HEK293 (cell line): ENCODE measurements at regions not wholly inside any gene's neighbourhood (a gene's known extent, or its start where the extent isn't known, plus 50 kb on each side); places are given as distances from the start of the nearest gene placed in this dataset.
A peak's percentile ranks its signal among the peaks of the same experiment; 100 is the strongest.

Experiments used
- CTCF ChIA-PET: fragments of 350-600 bp; formaldehyde crosslinking; extraction: SDS; loops from one replicate; lab custom pipeline; 2021; ENCODE audit warnings: antibody characterized with exemption; lab: Yijun Ruan, JAX
- POLR2A ChIA-PET: fragments of 300-600 bp; formaldehyde crosslinking; extraction: SDS; loops from one replicate; lab custom pipeline; 2020; ENCODE audit warnings: antibody characterized with exemption, inconsistent platforms; lab: Yijun Ruan, JAX
- H3K27ac ChIP-seq: fragments of 200-500 bp; sonication (Bioruptor generic); 2 replicates; pipeline ENCODE4 v1.5.1; 2014; ENCODE audit warnings: low read depth, low read length, control low read depth, inconsistent platforms; ENCODE audit errors: extremely low read depth
- H3K36me3 ChIP-seq, 2 experiments: fragments of 200-500 bp in 1 of 2; sonication (Bioruptor generic) in 1 of 2; 1 replicate in 1 of 2; 2 replicates in 1 of 2; pipeline ENCODE4 v1.5.1; 2014 to 2017; ENCODE audit warnings: inconsistent platforms in 2 of 2, low read length in 2 of 2; ENCODE audit not compliant: control insufficient read depth in 2 of 2, insufficient read depth in 1 of 2
- H3K4me1 ChIP-seq: fragments of 200-500 bp; sonication (Bioruptor generic); 2 replicates; pipeline ENCODE4 v1.5.1; 2014; ENCODE audit warnings: mild to moderate bottlenecking, low read length, inconsistent platforms; ENCODE audit not compliant: control insufficient read depth, insufficient read depth
- H3K4me3 ChIP-seq: 2 replicates; pipeline ENCODE4 v1.5.1; 2011; ENCODE audit warnings: low read depth, mild to moderate bottlenecking, control low read depth, low read length, moderate library complexity
- H3K9me3 ChIP-seq: fragments of 200-500 bp; sonication (Bioruptor generic); 2 replicates; pipeline ENCODE4 v1.5.1; 2014; ENCODE audit warnings: low read depth, low read length, inconsistent platforms; ENCODE audit not compliant: control insufficient read depth, insufficient read depth
- EGR2 ChIP-seq: fragments of 450-650 bp; formaldehyde crosslinking; IDR thresholded peaks from 2 replicates; pipeline ENCODE4 v1.5.1; 2016; ENCODE audit warnings: low read depth, missing biosample characterization, missing genetic modification characterization
- KLF17 ChIP-seq: fragments of 450-650 bp; formaldehyde crosslinking; IDR thresholded peaks from 2 replicates; pipeline ENCODE4 v1.5.1; 2016; ENCODE audit warnings: missing biosample characterization, missing genetic modification characterization
- PATZ1 ChIP-seq: fragments of 450-650 bp; formaldehyde crosslinking; IDR thresholded peaks from 2 replicates; pipeline ENCODE4 v1.5.1; 2016; ENCODE audit warnings: missing biosample characterization, missing genetic modification characterization
- RBAK ChIP-seq: fragments of 450-650 bp; formaldehyde crosslinking; IDR thresholded peaks from 2 replicates; pipeline ENCODE4 v1.5.1; 2016; ENCODE audit warnings: missing biosample characterization, missing genetic modification characterization
- ZFHX2 ChIP-seq: fragments of 450-650 bp; formaldehyde crosslinking; conservative IDR thresholded peaks from 2 replicates; pipeline ENCODE4 v1.5.1; 2016; ENCODE audit warnings: missing biosample characterization, missing genetic modification characterization
- ZNF10 ChIP-seq: fragments of 450-650 bp; formaldehyde crosslinking; IDR thresholded peaks from 2 replicates; pipeline ENCODE4 v1.5.1; 2017; ENCODE audit warnings: missing biosample characterization, missing genetic modification characterization
- ZNF18 ChIP-seq: fragments of 450-650 bp; formaldehyde crosslinking; IDR thresholded peaks from 2 replicates; pipeline ENCODE4 v1.5.1; 2016; ENCODE audit warnings: missing biosample characterization, missing genetic modification characterization
- ZNF211 ChIP-seq: fragments of 450-650 bp; formaldehyde crosslinking; IDR thresholded peaks from 2 replicates; pipeline ENCODE4 v1.5.1; 2016; ENCODE audit warnings: low read depth, missing biosample characterization, missing genetic modification characterization
- ZNF274 ChIP-seq, 2 experiments: fragments of 200-500 bp in 1 of 2; fragments of 450-650 bp in 1 of 2; sonication (Bioruptor generic) in 1 of 2; formaldehyde crosslinking in 1 of 2; IDR thresholded peaks; 2 replicates each; pipeline versions ENCODE4 v1.5.1 to v1.6.1; 2014 to 2016; ENCODE audit warnings: borderline replicate concordance in 1 of 2, inconsistent platforms in 1 of 2, low read length in 1 of 2, missing biosample characterization in 1 of 2, missing genetic modification characterization in 1 of 2
- ZNF302 ChIP-seq: fragments of 450-650 bp; formaldehyde crosslinking; IDR thresholded peaks from 2 replicates; pipeline ENCODE4 v1.5.1; 2016; ENCODE audit warnings: missing biosample characterization, missing genetic modification characterization, low read depth
- ZNF366 ChIP-seq: fragments of 450-650 bp; formaldehyde crosslinking; conservative IDR thresholded peaks from 2 replicates; pipeline ENCODE4 v1.5.1; 2016; ENCODE audit warnings: missing biosample characterization, missing genetic modification characterization
- ZNF416 ChIP-seq: fragments of 450-650 bp; formaldehyde crosslinking; IDR thresholded peaks from 2 replicates; pipeline ENCODE4 v1.5.1; 2016; ENCODE audit warnings: missing biosample characterization, missing genetic modification characterization
- ZNF521 ChIP-seq: fragments of 450-650 bp; formaldehyde crosslinking; IDR thresholded peaks from 2 replicates; pipeline ENCODE4 v1.5.1; 2017; ENCODE audit warnings: missing biosample characterization, mild to moderate bottlenecking, missing genetic modification characterization
- ZSCAN30 ChIP-seq: fragments of 450-650 bp; IDR thresholded peaks from 2 replicates; pipeline ENCODE4 v1.5.1; 2018; ENCODE audit warnings: missing biosample characterization, mild to moderate bottlenecking, missing genetic modification characterization, moderate library complexity

GRCh38 chr17:5703736-5704135, 119.4 kb upstream of the NLRP1 start:
- H3K36me3 ChIP-seq, result no peaks in the 10 kb centered on the region

GRCh38 chr17:5705081-5705875, 121.0 kb upstream of the NLRP1 start:
- Histone ChIP-seq H3K27ac (no peak overlapping the region), H3K4me1 (no peaks in the 10 kb centered on the region), H3K9me3 (no peaks in the 10 kb centered on the region; the same call in 1 of the 2 replicates), H3K36me3 (no peaks in the 10 kb centered on the region), H3K4me3 (no peak overlapping the region)
- no peak for TF ChIP-seq ZNF302 (tag by site-specific recombination)
- TF ChIP-seq ZNF521, result no peak
- no peak for TF ChIP-seq ZNF18 (tag by site-specific recombination)
- TF ChIP-seq PATZ1 (tag by site-specific recombination), result no peak
- ChIA-PET POLR2A (interaction anchor here (0.6 kb wide), 1 partner anchor 229 kb away, joined by 3 read pairs; no protein-coding TSS in a partner anchor), CTCF (interaction anchor here (0.5 to 6.0 kb wide), 21 partner anchors 8 to 573 kb away, joined by 3 to 51 read pairs (median 4); no protein-coding TSS in a partner anchor)

More at GRCh38 chr17:5703736-5704135, 119.4 kb upstream of the NLRP1 start:
- ChIA-PET POLR2A (interaction anchor here (0.5 kb wide), 1 partner anchor 97 kb away, joined by 5 read pairs; no protein-coding TSS in a partner anchor), CTCF (interaction anchor here (1.4 to 6.0 kb wide), 3 partner anchors 12 to 116 kb away, joined by 3 to 51 read pairs (median 4); no protein-coding TSS in a partner anchor)
- Histone ChIP-seq H3K9me3 (no peaks in the 10 kb centered on the region; the same call in 1 of the 2 replicates), H3K27ac (no peak overlapping the region), H3K4me3 (no peak overlapping the region), H3K4me1 (no peaks in the 10 kb centered on the region)
- peak; percentile 44; the same call in 1 of the 2 replicates for TF ChIP-seq EGR2 (tag by site-specific recombination)
- TF ChIP-seq ZFHX2 (tag by site-specific recombination), result peak; percentile 32; the same call in 1 of the 2 replicates
- TF ChIP-seq ZNF211 (tag by site-specific recombination), result no peak

- H3K4me3 ChIP-seq, result no peak overlapping the region
- ChIA-PET POLR2A (interaction anchor here (0.6 kb wide), 1 partner anchor 229 kb away, joined by 3 read pairs; no protein-coding TSS in a partner anchor), CTCF (interaction anchor here (0.5 to 6.0 kb wide), 32 partner anchors 8 to 725 kb away, joined by 3 to 51 read pairs (median 4); no protein-coding TSS in a partner anchor)
- TF ChIP-seq ZNF10 (tag by site-specific recombination) (no peak), ZNF18 (tag by site-specific recombination) (no peak), ZSCAN30 (tag by site-specific recombination) (no peak), ZNF416 (no peak), ZNF274 (IDR thresholded peaks at IDR 0.05; ENCODE audit: low read length) (no peak), ZNF274 (tag by site-specific recombination; IDR thresholded peaks at IDR 0.05; ENCODE audit: borderline replicate concordance) (no peak), ZNF366 (no peak), KLF17 (no peak), RBAK (tag by site-specific recombination) (no peak)
- no peaks in the 10 kb centered on the region for H3K4me1 ChIP-seq
- no peaks in the 10 kb centered on the region for H3K36me3 ChIP-seq
- no peaks in the 10 kb centered on the region; the same call in 1 of the 2 replicates for H3K9me3 ChIP-seq
- H3K27ac ChIP-seq, result no peak overlapping the region
Measured at GRCh38 chr17:5705876-5706576, 121.7 kb upstream of the NLRP1 start.
